Ammon's horn (tissue), 1 donor: ENCODE measurements at regions not wholly inside any gene's neighbourhood (a gene's known extent, or its start where the extent isn't known, plus 50 kb on each side); places are given as distances from the start of the nearest gene placed in this dataset.
A peak's percentile ranks its signal among the peaks of the same experiment; 100 is the strongest.

Experiments
- DNase-seq: peaks from one replicate; pipeline ENCODE4 v3.0.0-alpha.2; 2016; ENCODE audit warnings: low spot score

DNA sequence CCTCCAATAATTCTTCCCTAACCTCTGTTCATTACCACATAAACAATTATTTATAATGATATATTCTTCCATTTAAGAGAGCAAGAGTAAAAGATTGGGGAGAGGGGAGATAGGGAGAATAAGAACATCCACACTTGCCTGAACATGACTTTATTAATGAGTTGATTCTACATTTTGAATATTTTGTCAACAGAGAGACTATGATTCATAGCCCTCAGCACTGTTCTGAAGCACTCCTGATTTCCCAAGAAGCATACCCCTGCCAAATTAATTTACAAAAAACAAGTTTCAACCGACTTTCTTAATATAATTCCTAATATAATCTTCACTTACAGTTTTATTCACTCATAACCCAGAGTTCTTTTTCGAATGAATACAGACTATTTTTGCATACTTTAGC lies 828.8 kb downstream of the ROBO2 start:
- DNase-seq, result no peak

DNA sequence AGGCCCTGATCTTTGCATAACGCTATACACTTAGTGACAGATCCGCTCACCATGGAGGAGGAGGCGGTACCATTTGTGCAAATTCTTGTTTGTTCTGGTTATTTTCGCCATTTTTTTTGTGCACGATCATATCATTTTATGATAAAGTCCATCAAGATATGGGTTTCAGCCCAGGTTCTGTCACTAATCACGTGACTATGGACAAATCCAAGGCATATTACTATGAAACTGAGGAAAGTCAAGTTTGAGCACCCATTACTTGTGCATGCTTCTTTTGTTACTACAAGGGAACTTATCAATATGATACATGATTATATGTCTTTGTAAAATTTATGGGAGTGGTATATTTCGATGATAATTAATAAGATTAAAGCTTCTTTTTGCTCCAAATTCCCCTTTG lies 829.5 kb downstream of the ROBO2 start:
- no peak for DNase-seq

DNA sequence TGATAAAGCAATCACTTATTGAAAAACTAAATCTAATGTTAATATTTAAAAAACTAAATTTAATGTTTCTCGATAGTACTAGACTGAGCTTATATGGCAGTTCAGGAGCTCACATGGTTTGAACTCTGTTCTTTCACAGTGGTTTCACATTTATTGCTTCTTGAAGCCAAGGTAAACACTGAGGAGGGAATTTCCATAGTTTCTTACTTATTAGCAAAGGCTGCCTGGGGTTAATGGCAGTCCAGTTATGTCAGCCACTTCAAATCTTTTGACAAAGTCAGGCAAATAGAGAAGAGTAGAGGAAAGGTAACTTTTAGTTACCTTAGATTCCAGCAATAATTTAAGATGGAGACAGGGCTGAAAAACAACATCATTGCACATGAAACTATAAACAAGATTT lies 831.5 kb downstream of the ROBO2 start:
- DNase-seq, result no peak

DNA sequence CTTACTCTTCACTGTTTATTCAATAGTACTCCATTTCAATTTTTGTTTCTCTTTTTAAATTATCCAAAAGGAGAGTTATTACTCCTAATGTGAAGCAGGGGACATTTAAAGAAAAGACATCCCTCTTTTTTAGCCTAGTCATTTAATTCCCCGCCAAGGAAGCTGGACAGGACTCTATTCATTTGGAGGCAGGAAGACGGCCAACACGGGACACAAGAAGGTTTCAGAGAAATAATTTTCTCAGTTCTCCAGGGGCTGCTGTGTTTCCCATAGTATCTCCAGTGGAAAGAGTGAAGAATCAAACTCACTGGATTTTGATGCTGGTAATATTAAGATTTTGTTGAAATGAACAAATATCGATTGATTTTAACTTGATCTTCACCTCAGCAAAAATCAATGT lies 833.7 kb downstream of the ROBO2 start:
- peak; percentile 49 for DNase-seq

DNA sequence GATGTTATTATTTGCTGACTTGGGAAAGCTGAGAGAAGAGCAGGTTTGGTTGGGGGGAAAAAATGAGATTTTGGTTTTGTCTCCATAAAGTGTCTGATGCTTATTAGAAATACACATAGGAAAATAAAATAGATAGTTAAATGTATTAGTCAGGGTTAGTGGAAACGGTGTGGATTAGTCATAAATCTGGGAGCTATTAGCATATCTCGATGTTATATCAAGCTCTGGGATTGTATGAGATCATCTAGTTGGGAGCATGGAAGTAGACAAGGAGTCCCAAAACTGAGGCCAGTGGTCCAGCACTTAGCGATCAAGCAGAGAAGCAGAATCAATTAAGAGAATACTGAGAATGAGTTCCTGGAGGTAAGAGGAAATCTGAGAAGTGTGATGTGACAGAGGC lies 845.5 kb downstream of the ROBO2 start:
- no peak for DNase-seq

DNA sequence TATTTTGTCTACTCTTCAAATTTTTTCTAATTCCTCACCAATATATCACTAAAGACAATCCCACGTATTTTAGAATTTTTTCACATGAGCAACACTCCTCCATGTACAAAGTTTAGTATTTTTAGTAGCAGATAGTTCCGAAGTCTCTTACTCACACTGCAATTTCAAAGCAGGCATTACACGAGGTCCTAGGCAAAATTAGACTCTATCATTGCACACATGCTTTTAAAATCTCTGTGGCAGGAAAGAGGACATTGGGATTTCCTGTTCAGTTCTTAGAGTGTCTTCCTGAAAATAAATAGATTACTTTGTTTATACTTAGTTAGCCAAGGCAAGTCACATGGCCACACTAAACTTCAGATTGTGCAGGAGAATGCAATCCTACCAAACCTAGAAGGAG lies 847.7 kb downstream of the ROBO2 start:
- no peak for DNase-seq

DNA sequence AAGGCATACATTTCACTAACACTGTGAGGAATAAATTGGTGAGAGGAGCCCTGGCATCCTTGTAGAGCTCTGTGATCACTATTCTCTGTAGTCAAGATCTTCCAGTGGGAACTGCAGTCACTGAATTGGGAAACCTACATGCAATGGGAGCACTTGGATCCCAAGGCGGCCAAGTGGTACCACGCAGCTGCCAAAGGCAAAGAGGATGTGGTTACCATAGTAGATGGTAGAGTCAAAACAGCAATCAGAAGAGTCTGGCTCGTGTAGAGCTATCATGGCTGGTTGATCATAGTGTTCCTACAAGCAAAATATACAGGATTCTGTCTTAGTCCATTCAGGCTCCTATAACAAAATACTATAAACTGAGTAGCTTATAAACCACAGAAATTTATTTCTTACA lies 849.7 kb downstream of the ROBO2 start:
- no peak for DNase-seq

DNA sequence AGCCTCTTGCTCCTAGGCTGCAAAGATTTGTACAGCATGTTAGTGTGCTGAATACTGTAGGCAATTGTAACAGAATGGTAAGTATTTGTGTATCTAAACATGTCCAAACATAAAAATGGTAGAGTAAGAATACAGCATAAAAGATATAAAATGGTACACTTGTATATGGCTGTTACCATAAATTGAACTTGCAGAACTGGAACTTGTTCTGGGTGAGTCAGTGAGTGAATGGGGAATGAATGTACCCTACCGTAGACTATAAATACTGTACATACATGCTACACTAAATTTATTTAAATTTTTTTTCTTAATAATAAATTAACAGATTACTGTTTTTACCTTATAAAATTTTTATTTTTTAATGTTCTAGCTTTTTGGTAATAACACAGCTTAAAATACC lies 858.7 kb downstream of the ROBO2 start:
- DNase-seq, result no peak

DNA sequence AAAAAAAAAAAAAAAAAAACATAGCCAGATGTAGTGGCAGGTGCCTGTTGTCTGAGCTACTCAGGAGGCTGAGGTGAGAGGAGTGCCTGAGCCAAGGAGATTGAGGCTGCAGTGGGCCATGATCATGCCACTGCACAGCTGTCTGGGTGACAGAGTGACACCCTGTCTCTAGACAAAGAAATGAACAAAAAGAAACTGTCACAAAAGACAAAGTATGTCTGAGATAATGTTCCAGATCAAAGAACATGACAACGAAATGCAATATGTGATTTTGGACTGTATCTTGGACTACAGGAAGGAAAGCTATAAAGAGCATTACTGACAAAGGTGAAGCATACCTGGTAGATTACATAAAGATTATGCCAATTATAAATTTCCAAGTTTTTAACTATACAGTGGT lies 862.8 kb downstream of the ROBO2 start:
- DNase-seq, result no peak

DNA sequence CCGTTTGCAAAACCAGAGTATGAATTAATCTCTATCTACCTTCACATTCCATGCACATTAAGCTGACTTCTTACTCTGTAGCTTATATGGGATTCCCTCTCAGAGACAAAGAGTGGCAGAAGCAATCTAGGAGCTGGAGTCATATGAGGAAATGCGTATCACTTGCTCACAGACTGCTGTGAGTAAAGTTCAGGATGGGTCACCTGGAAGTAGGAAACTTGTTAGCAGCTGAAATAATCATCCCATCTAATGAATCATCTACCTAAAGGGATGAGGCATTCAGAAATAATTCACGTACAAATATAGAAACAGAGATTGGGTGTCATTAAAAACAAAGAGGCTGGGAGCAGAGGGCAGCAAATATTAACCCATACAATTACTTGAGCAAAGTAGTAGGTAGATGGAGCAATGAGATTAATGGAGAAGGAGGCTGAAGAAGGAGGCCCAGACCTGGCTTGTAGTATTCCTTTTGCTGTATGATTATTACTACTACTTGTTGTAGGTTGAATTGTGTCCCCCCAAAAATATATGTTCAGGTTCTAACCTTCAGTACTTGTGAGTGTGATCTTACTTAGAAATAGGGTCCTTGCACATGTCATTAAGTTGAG lies 866.3 kb downstream of the ROBO2 start:
- DNase-seq, result no peak

DNA sequence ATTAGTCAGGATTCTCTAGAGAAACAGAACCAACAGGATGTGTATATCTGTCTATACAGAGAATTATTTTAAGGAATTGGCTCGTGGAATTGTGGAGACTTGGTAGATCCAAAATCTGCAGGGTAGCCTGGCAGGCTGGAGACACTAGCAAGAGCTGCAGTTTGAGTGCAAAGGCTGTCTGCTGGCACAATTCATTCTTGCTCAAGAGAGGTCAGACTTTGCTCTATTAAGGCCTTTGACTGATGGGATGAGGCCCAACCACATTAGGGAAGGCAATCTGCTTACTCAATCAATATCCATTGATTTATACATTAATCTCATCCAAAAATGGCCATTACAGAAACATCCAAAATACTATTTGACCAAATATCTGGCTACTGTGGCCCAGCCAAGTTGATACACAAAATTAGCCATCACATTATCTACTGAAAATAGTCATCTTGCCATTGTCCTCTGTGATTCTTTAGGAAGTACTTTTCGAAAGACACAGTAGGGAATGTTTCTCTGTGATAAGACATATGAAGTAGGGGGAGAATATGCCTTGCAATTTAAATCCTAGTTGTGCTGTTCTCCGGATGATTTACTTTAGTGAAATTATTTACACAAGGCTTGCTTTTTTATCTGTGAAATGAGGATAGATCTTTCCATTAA lies 873.8 kb downstream of the ROBO2 start:
- DNase-seq, result no peak

DNA sequence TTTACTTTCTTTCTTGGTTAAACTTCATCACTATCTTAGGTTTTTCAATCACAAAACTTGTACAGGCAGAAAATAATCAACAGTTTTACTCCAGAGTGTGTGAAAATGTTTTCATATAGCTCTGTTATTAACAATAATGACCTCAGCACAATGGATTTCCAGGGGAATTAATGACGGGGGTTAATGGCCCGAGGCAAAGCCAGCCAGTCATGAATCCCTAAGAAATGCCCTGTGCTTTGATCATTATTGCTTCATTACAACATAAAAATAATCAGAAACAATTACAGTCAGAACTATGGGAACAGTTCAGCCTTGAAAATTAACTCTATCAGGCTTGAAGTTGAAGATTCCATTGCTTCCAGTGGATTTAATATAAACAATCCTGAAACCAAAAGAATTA lies 875.4 kb downstream of the ROBO2 start:
- DNase-seq, result no peak

DNA sequence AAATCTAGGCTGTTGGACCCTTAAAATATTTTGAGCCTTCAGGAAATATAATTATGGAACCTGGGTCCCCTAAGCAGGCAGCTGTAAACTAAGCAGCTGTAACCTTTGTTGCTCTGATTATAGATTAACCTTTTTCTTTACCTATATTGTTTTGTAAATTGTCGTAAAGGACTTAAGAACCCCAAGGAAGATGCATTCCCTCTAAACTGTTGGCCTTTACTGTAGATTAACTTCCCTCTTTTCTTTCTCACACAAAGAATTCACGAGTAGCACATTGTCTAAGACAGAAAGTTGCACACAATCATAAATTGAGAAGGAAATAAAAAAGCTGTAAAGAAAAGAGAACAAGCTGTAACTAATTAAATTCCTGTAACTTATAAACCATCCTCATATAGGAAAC lies 877.3 kb downstream of the ROBO2 start:
- DNase-seq, result no peak

DNA sequence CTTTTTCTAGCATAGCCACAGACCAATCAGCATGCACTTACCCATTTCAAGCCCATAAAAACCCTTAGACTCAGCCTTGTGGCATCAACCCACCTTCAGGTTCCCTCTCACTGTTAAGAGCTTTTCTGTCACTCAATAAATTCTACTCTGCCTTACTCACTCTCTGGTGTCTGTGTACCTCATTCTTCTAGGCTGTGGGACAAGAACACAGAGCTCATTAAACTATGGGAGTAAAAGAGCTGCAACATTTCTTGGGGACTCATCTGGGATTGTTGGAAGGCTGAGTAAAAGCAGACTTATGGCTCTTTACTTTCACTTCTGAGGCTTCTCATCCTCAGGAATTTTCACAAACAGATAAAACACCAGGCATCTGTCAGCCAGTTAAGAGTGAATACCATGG lies 879.3 kb downstream of the ROBO2 start:
- no peak for DNase-seq

DNA sequence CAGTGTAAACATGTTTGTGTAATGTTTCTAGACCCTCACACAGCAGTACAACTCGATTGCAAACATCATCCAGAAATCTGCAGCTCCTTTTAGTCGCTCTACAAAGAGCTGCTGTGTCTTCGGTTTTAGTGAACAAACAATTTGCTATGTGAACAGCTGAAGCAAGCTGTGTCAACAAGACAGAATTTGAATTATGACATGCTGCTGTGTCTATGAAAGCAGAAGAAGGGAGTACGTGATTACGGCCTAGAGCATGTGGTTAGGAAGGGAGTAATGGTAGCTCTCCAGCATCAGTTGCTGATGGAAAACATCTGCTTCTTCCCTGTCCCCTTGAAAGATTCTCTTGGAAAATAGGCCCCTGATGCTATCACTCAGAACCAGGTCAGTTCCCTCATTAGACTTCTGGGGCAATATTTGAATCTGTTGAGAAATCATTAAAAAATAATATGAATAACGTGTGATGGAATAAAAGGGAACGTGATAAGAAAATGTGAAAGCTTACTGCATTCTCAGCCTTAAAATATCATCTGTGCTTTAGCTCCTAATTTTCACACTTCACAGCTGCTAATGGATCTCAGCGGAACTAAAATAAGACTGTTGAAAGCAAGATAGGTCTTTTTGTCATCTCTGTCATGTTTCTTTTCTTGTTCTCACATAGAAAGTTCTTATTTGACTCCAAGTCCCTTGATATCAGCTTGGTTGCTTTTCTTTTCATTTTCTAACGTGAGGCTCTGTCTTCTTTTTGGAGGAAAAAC lies 891.5 kb downstream of the ROBO2 start:
- DNase-seq, result peak; percentile 24

DNA sequence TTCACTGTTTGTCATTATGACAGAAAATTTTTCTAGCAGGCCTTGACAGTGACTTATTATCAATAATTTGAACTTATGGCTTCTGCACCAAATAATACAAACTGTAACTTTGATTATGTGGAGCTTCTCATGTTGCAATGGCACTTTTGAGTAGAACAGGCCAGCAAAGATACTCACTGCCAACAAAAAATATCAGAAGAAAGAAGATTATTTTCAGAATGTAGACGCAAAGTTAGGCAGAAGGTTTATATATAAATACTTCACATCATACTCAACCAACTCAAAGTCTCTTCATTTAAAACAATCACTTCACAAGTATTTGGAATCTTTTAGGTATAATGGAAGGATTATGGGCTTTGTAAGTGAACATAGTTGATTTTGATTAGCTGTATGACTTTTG lies 893.0 kb downstream of the ROBO2 start:
- DNase-seq, result no peak

DNA sequence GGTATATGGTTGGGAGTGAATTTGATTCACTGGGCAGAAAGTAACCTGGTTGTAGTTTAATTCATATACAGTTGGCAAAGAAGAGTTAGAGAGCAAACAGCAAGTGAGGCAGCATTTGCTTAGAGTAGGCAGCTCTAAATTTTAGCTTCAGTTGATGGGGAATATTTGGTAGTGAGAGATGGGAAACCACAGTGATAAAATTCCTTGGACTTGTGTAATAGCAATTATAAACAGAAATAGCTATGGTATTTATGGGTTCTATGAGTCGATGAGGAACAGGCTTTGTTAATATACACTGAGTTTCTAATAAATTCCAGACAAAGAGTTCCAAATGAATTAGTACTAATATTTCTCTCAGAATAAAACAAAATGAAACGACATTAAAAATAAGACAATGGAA lies 894.0 kb downstream of the ROBO2 start:
- no peak for DNase-seq

DNA sequence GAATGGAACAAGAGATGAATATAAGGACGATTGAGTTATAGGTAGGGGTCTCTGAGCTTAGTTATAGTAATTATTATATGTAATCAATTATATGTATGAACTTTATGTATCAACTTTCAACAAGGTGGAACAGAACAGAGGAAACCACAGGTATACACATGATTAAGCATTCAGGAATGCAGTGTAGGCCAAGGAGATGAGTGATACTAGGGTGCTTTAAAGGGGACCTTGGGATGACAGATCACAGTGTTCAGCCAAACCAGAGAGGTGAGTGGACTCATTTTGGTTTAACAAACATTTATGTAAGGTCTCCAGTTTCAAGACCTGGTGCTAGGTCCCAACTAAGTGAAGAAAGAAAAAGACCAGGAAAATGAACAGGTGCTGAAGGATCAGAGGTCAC lies 895.5 kb downstream of the ROBO2 start:
- DNase-seq, result no peak

DNA sequence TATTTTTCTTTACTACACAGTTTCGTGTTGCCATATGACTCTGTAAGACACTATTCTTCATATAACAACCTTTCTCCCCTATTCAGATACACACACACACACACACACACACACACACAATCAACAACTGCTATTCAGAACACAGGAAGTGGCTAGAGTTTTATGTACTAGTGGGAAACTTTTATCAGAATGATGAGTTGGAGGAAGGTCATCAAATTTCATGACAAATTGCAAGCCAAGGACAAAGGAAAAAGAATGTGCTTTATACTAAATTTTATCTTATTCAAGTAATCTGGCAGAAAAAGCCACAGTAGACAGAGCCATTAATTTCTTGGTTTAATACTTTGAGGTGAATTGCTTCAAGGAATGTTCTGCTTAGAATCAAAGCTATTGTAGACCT lies 899.8 kb downstream of the ROBO2 start:
- DNase-seq, result no peak

DNA sequence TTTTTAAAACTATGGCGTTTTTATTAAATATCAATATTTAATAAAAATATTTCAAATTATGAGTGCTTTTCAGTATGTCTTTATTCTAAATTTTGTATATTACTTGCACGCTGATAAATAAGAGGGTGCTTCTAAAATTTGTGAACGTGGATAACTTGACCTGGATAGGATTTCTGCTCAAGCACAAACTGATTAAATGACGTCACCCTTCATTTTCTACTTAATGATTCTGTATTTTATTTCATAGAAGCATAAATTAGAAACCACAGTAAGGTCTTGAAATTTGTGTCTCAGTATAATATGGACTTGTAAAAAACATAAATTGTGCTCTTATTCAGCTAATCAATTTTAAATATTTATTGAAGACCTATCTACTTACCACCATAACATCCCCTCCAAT lies 903.7 kb downstream of the ROBO2 start:
- no peak for DNase-seq

DNA sequence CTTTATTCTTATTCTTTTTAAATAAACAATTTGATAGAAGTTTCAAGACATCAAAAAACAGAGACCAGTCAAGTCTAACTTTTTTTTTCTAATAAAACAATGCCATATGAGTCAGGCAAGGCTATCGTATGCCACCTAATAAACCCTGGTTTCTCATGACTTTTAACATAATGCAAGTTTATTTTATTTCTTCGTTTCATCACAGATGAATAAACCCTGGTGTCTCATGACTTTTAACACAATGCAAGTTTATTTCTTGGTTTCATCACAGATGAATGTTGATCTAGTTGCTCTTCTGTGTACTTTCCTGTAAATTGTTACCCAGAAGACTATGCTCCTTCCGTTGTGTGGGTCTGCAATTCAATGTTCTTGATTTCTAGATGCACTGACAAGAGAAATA lies 905.4 kb downstream of the ROBO2 start:
- no peak for DNase-seq

DNA sequence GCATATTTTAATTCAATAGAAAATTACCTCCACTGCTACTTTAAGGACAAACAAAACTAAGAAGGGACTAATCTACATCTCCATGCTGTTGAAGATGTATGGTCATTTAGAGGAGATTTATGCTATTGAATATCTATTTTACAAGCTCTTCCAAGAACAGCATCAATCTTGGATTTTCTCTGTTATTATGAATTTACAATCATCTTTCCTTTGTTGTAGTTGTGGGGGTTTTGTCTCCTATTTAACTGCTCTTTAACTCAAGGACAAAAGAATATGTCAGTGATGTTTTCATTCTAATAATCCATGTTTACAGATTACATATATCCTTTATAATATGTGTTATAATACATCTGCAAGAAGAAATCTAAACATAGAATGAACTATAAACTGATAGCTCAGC lies 907.8 kb downstream of the ROBO2 start:
- DNase-seq, result no peak

DNA sequence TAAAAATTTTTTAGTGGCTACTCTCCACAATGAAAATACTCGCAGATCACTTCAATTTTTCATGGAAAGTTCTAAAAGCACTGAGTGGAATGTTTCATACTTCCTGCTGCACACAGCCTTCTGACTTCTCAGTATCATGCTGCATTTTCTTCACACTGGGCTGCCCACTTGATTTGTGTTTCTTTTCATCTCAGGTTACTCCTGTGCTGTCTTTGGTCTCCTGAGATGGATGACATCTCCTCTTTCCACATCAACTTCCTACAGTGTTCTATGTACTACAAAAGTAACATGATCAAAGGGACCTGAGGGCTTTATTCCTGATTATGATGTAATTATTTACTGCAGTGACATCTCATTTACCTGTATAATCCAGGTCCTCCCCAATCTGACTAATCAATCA lies 927.7 kb downstream of the ROBO2 start:
- DNase-seq, result no peak

DNA sequence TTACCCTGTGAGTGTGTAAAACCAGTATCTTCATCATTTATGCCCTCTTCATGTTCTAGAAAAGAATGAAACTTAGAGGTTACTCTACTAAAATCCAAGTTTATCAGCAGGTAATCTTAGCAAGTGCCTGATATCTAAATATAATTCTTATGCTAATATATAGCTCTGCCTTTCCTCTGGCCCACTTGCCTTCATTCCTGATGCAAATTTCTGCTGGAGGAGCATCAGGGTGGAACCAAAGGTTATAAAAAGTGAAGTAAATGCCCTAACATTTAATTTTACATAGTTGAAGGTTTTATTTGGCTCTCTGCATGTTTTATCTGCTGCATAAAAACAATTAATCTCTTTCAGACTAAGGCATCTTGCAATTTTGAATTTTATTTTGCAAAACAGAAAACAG lies 936.2 kb downstream of the ROBO2 start:
- no peak for DNase-seq
